H9 (cell line): ENCODE measurements at regions not wholly inside any gene's neighbourhood (a gene's known extent, or its start where the extent isn't known, plus 50 kb on each side); places are given as distances from the start of the nearest gene placed in this dataset.
"Not testable (repeated sequence)": the region's sequence is repeated elsewhere in the genome, so short reads cannot be mapped to it uniquely, and the experiment has no call there.

Source experiments
- DNase-seq: peaks from one replicate; pipeline ENCODE4 v3.0.0-alpha.2; 2017
- H2AFZ ChIP-seq: one replicate; pipeline ENCODE4 v1.6.1; 2013; ENCODE audit warnings: mild to moderate bottlenecking, low read length, control low read depth, moderate library complexity
- H2AK5ac ChIP-seq: 2 replicates; pipeline ENCODE4 v1.6.1; 2013; ENCODE audit warnings: low read length, control low read depth, mixed read lengths; ENCODE audit not compliant: insufficient read length
- H2BK120ac ChIP-seq: one replicate; pipeline ENCODE4 v1.6.1; 2013; ENCODE audit warnings: low read depth, mild to moderate bottlenecking, low read length, control low read depth, inconsistent platforms; ENCODE audit not compliant: poor library complexity, severe bottlenecking
- H2BK12ac ChIP-seq: 2 replicates; pipeline ENCODE4 v1.6.1; 2013; ENCODE audit warnings: low read length, control low read depth, mixed read lengths, low read depth; ENCODE audit not compliant: insufficient read length
- H2BK15ac ChIP-seq: 2 replicates; pipeline ENCODE4 v1.6.1; 2013; ENCODE audit warnings: low read depth, low read length, control low read depth
- H2BK20ac ChIP-seq: one replicate; pipeline ENCODE4 v1.6.1; 2013; ENCODE audit warnings: low read depth, mild to moderate bottlenecking, low read length, control low read depth, inconsistent platforms; ENCODE audit not compliant: poor library complexity, severe bottlenecking
- H2BK5ac ChIP-seq: 2 replicates; pipeline ENCODE4 v1.6.1; 2013; ENCODE audit warnings: low read length, control low read depth, mixed read lengths; ENCODE audit not compliant: insufficient read length
- H3K14ac ChIP-seq: 2 replicates; pipeline ENCODE4 v1.6.1; 2013; ENCODE audit warnings: low read length, control low read depth; ENCODE audit not compliant: insufficient read depth
- H3K18ac ChIP-seq: 2 replicates; pipeline ENCODE4 v1.6.1; 2013; ENCODE audit warnings: low read depth, mild to moderate bottlenecking, mixed read lengths, low read length, control low read depth; ENCODE audit not compliant: insufficient read length
- H3K23ac ChIP-seq: 2 replicates; pipeline ENCODE4 v1.6.1; 2013; ENCODE audit warnings: low read length, control low read depth, mixed read lengths, low read depth; ENCODE audit not compliant: insufficient read length
- H3K23me2 ChIP-seq: 2 replicates; pipeline ENCODE4 v1.6.1; 2013; ENCODE audit warnings: low read depth, mild to moderate bottlenecking, mixed read lengths, low read length, control low read depth; ENCODE audit not compliant: insufficient read length, poor library complexity, severe bottlenecking
- H3K27ac ChIP-seq: 2 replicates; pipeline ENCODE4 v1.5.1; 2013; ENCODE audit warnings: low read length, control low read depth, mixed read lengths, low read depth; ENCODE audit not compliant: insufficient read length
- H3K27me3 ChIP-seq: 2 replicates; pipeline ENCODE4 v1.6.1; 2013; ENCODE audit warnings: low read length, control low read depth, inconsistent platforms; ENCODE audit not compliant: insufficient read depth
- H3K4ac ChIP-seq: 2 replicates; pipeline ENCODE4 v1.6.1; 2013; ENCODE audit warnings: low read depth, mild to moderate bottlenecking, control low read depth, inconsistent platforms, low read length, moderate library complexity
- H3K4me1 ChIP-seq: 2 replicates; pipeline ENCODE4 v1.6.1; 2013; ENCODE audit warnings: low read length, control low read depth, inconsistent platforms; ENCODE audit not compliant: insufficient read depth
- H3K4me2 ChIP-seq: 2 replicates; pipeline ENCODE4 v1.6.1; 2013; ENCODE audit warnings: low read length, control low read depth, mixed read lengths; ENCODE audit not compliant: insufficient read length, insufficient read depth
- H3K56ac ChIP-seq: 2 replicates; pipeline ENCODE4 v1.6.1; 2013; ENCODE audit warnings: low read depth, mild to moderate bottlenecking, mixed read lengths, low read length, control low read depth; ENCODE audit not compliant: insufficient read length
- H3K79me1 ChIP-seq: 2 replicates; pipeline ENCODE4 v1.6.1; 2013; ENCODE audit warnings: low read depth, mild to moderate bottlenecking, moderate library complexity, low read length, control low read depth, inconsistent platforms; ENCODE audit not compliant: insufficient read depth, poor library complexity, severe bottlenecking
- H3K79me2 ChIP-seq: 2 replicates; pipeline ENCODE4 v1.6.1; 2013; ENCODE audit warnings: low read length, control low read depth, inconsistent platforms; ENCODE audit not compliant: insufficient read depth
- H3K9ac ChIP-seq: 2 replicates; pipeline ENCODE4 v1.6.1; 2013; ENCODE audit warnings: low read length, control low read depth, mixed read lengths; ENCODE audit not compliant: insufficient read length; ENCODE audit errors: extremely low read depth
- H3K9me3 ChIP-seq: one replicate; pipeline ENCODE4 v1.6.1; 2013; ENCODE audit warnings: low read depth, low read length, inconsistent platforms; ENCODE audit not compliant: control insufficient read depth
- H3T11ph ChIP-seq: one replicate; pipeline ENCODE4 v1.6.1; 2013; ENCODE audit warnings: mild to moderate bottlenecking, low read length, control low read depth, inconsistent platforms
- H4K20me1 ChIP-seq: one replicate; pipeline ENCODE4 v1.6.1; 2013; ENCODE audit not compliant: control insufficient read depth, insufficient read length, insufficient read depth
- H4K5ac ChIP-seq: 2 replicates; pipeline ENCODE4 v1.6.1; 2013; ENCODE audit warnings: low read depth, mild to moderate bottlenecking, mixed read lengths, low read length, control low read depth; ENCODE audit not compliant: insufficient read length
- H4K8ac ChIP-seq: replicated peaks from 2 replicates; pipeline ENCODE4 v1.6.1; 2013; ENCODE audit warnings: low read length, control low read depth, mixed read lengths, low read depth; ENCODE audit not compliant: insufficient read length
- H4K91ac ChIP-seq: 2 replicates; pipeline ENCODE4 v1.6.1; 2013; ENCODE audit warnings: low read depth, mild to moderate bottlenecking, moderate library complexity, mixed read lengths, low read length, control low read depth; ENCODE audit not compliant: insufficient read length
- H3K27ac Mint-ChIP-seq, 3 experiments: 2 replicates in 2 of 3; 3 replicates in 1 of 3; pipeline ENCODE4 v1.8.0; 2020 to 2021; ENCODE audit warnings: mixed read lengths in 3 of 3, mild to moderate bottlenecking in 1 of 3, moderate library complexity in 1 of 3
- H3K27me3 Mint-ChIP-seq: 2 replicates; pipeline ENCODE4 v1.8.0; 2021; ENCODE audit warnings: low read depth, mild to moderate bottlenecking, moderate library complexity, mixed read lengths
- H3K36me3 Mint-ChIP-seq, 3 experiments: 2 replicates in 2 of 3; 3 replicates in 1 of 3; pipeline ENCODE4 v1.8.0; 2020 to 2021; ENCODE audit warnings: low read depth in 3 of 3, mixed read lengths in 3 of 3; ENCODE audit not compliant: insufficient read depth in 1 of 3
- H3K4me1 Mint-ChIP-seq, 2 experiments: 2 replicates each; pipeline ENCODE4 v1.8.0; 2020; ENCODE audit warnings: mixed read lengths in 2 of 2
- H3K4me3 Mint-ChIP-seq, 2 experiments: 2 replicates in 1 of 2; 3 replicates in 1 of 2; pipeline ENCODE4 v1.8.0; 2020 to 2021; ENCODE audit warnings: mild to moderate bottlenecking in 2 of 2, mixed read lengths in 2 of 2, moderate library complexity in 1 of 2
- H3K9me3 Mint-ChIP-seq, 2 experiments: 2 replicates in 1 of 2; 3 replicates in 1 of 2; pipeline ENCODE4 v1.8.0; 2020; ENCODE audit warnings: mild to moderate bottlenecking in 2 of 2, mixed read lengths in 2 of 2, moderate library complexity in 1 of 2
- CTCF ChIP-seq: fragments of 200-600 bp; sonication (generic); conservative IDR thresholded peaks from 3 replicates; pipeline ENCODE4 v1.8.0; 2021; ENCODE audit warnings: antibody characterized with exemption, mild to moderate bottlenecking
- WGBS: extraction: QIAGEN DNeasy Blood & Tissue Kit; methylation state at CpG from one replicate; pipeline ENCODE4 v1.1.7; 2013; ENCODE audit warnings: missing lambda C conversion rate, low lambda C conversion rate, mixed read lengths; ENCODE audit not compliant: insufficient read length; ENCODE audit errors: extremely low coverage; 5-methylcytosine and 5-hydroxymethylcytosine counted together

GRCh38 chr12:131226345-131227265, 272.9 kb downstream of the ADGRD1 start:
- no peak overlapping the region for H3K9ac ChIP-seq
- no peak overlapping the region for H3K27ac Mint-ChIP-seq

GRCh38 chr12:131227641-131228040, 273.9 kb downstream of the ADGRD1 start:
- H2AK5ac ChIP-seq, H2BK20ac ChIP-seq, H3K9ac ChIP-seq, H3K27me3 Mint-ChIP-seq, H3K23ac ChIP-seq, H4K8ac ChIP-seq, H3T11ph ChIP-seq, H2AFZ ChIP-seq, H2BK12ac ChIP-seq, H3K79me2 ChIP-seq, H4K91ac ChIP-seq, H3K79me1 ChIP-seq, H3K56ac ChIP-seq, H3K9me3 ChIP-seq, H3K23me2 ChIP-seq, H2BK120ac ChIP-seq, H3K27ac Mint-ChIP-seq, H3K18ac ChIP-seq, H4K5ac ChIP-seq, H3K9me3 Mint-ChIP-seq, H4K20me1 ChIP-seq, H3K4me3 Mint-ChIP-seq, H3K36me3 Mint-ChIP-seq, H3K4me2 ChIP-seq, H2BK5ac ChIP-seq, H3K27me3 ChIP-seq, H3K4me1 ChIP-seq, H3K27ac ChIP-seq, DNase-seq, H3K14ac ChIP-seq, H2BK15ac ChIP-seq, H3K4ac ChIP-seq: not testable (repeated sequence)
- no CpG with 5 or more reads among the region's 22 CpGs for WGBS
- H3K4me1 Mint-ChIP-seq: peaks cover 27 to 40% of the 10 kb centered on the region in 2 experiments

More at GRCh38 chr12:131226345-131227265, 272.9 kb downstream of the ADGRD1 start:
- H2BK15ac ChIP-seq: no peak overlapping the region
- H4K20me1 ChIP-seq: no peaks in the 10 kb centered on the region
- no peak overlapping the region for H3K14ac ChIP-seq
- no peak overlapping the region for H2BK20ac ChIP-seq
- no peak overlapping the region for H2AK5ac ChIP-seq
- no peak overlapping the region for H3K4me2 ChIP-seq
- H3K4ac ChIP-seq: no peak overlapping the region
- H3K23ac ChIP-seq: no peak overlapping the region
- no peak overlapping the region for H4K5ac ChIP-seq
- no peak overlapping the region for H2BK12ac ChIP-seq
- H4K8ac ChIP-seq: no peak overlapping the region
- no peaks in the 10 kb centered on the region for H3K23me2 ChIP-seq
- Mint-ChIP-seq H3K4me1 (peaks cover 27 to 44% of the 10 kb centered on the region in 2 experiments), H3K4me3 (no peak overlapping the region), H3K9me3 (peaks cover 0 to 2% of the 10 kb centered on the region in 2 experiments; a peak in 1 of 5 replicates), H3K36me3 (no peaks in the 10 kb centered on the region; a peak in 1 of 7 replicates), H3K27me3 (peaks cover 3% of the 10 kb centered on the region)
- DNase-seq: peak; percentile 77
- no peak overlapping the region for H3K27ac ChIP-seq
- no peak overlapping the region for H2BK5ac ChIP-seq
- H2AFZ ChIP-seq: no peak overlapping the region
- H3K18ac ChIP-seq: no peak overlapping the region
- H3T11ph ChIP-seq: no peak overlapping the region
- no peaks in the 10 kb centered on the region for H3K27me3 ChIP-seq
- H3K4me1 ChIP-seq: peaks cover 10% of the 10 kb centered on the region
- peak; percentile 35; the same call in 2 of the 3 replicates for TF ChIP-seq CTCF
- no peaks in the 10 kb centered on the region for H3K9me3 ChIP-seq
- no peak overlapping the region for H4K91ac ChIP-seq
- no peak overlapping the region for H2BK120ac ChIP-seq
- H3K56ac ChIP-seq: no peak overlapping the region
- H3K79me2 ChIP-seq: no peaks in the 10 kb centered on the region
- WGBS: no CpG with 5 or more reads among the region's 12 CpGs
- no peaks in the 10 kb centered on the region for H3K79me1 ChIP-seq
